ENCODE measurements at regions not wholly inside any gene's neighbourhood (a gene's known extent, or its start where the extent isn't known, plus 50 kb on each side); places are given as distances from the start of the nearest gene placed in this dataset.

GRCh38 chrX:40199704-40200103, 101.9 kb upstream of the BCOR start:
- no peak for TF ChIP-seq CTCF (IDR thresholded peaks at IDR 0.05)

- TF ChIP-seq CTCF (IDR thresholded peaks at IDR 0.05): no peak
These were observed 99.3 kb upstream of the BCOR start for GRCh38 chrX:40197071-40197470.

- TF ChIP-seq CTCF (IDR thresholded peaks at IDR 0.05): no peak
These were observed 97.6 kb upstream of the BCOR start for GRCh38 chrX:40195368-40195767.

GRCh38 chrX:40192196-40192595, 94.4 kb upstream of the BCOR start:
- TF ChIP-seq CTCF (IDR thresholded peaks at IDR 0.05): no peak

GRCh38 chrX:40189637-40190036, 91.9 kb upstream of the BCOR start:
- no peak for TF ChIP-seq CTCF (IDR thresholded peaks at IDR 0.05)

GRCh38 chrX:40188573-40189417, 91.0 kb upstream of the BCOR start:
- no peak for TF ChIP-seq CTCF (IDR thresholded peaks at IDR 0.05)

- no peak for TF ChIP-seq CTCF (IDR thresholded peaks at IDR 0.05)
These were observed 87.2 kb upstream of the BCOR start for GRCh38 chrX:40184968-40185367.

Data from LNCAP (cell line).